Body of pancreas (tissue), 4 donors: ENCODE measurements at regions not wholly inside any gene's neighbourhood (a gene's known extent, or its start where the extent isn't known, plus 50 kb on each side); places are given as distances from the start of the nearest gene placed in this dataset.

Experiments used
- ATAC-seq: fragments of 150-250 bp; one replicate; pipeline ENCODE4 v1.9.1; 2016
- DNase-seq, 4 donors: peaks; one replicate each; pipeline ENCODE4 v3.0.0-alpha.2; 2019
- H3K27ac ChIP-seq, 4 donors: fragments of 200-600 bp; sonication (generic); 1 replicate in 3 of 4; 2 replicates in 1 of 4; pipeline versions ENCODE4 v1.5.1 to v1.6.1; 2016 to 2019; ENCODE audit warnings: mild to moderate bottlenecking in 1 of 4, mixed read lengths in 1 of 4, moderate library complexity in 1 of 4
- H3K27me3 ChIP-seq, 2 donors: fragments of 200-600 bp; sonication (generic); one replicate each; pipeline ENCODE4 v1.6.0; 2016; ENCODE audit warnings: mild to moderate bottlenecking in 1 of 2
- H3K36me3 ChIP-seq, 2 donors: fragments of 200-600 bp; sonication (generic); replicated peaks in 1 of 2; 2 replicates each; pipeline ENCODE4 v1.5.1; 2016; ENCODE audit warnings: low read depth in 2 of 2; ENCODE audit not compliant: insufficient read depth in 1 of 2
- H3K4me1 ChIP-seq: fragments of 200-600 bp; sonication (generic); one replicate; pipeline ENCODE4 v1.6.0; 2016
- H3K4me3 ChIP-seq, 2 donors: fragments of 200-600 bp; sonication (generic); 1 replicate in 1 of 2; 2 replicates in 1 of 2; pipeline ENCODE4 v1.5.1; 2016 to 2019
- H3K9me3 ChIP-seq, 3 donors: fragments of 200-600 bp; sonication (generic); 1 replicate in 2 of 3; 2 replicates in 1 of 3; pipeline ENCODE4 v1.5.1; 2016
- CTCF ChIP-seq, 7 experiments: fragments of 450-650 bp in 4 of 7; fragments of 200-600 bp in 3 of 7; sonication (generic) in 3 of 7; IDR thresholded peaks; one replicate each; pipeline ENCODE4 v1.5.1; 2016 to 2019; ENCODE audit warnings: antibody characterized with exemption in 7 of 7
- POLR2A ChIP-seq, 3 donors: fragments of 450-650 bp; IDR thresholded peaks; one replicate each; pipeline ENCODE4 v1.6.1; 2016; ENCODE audit warnings: antibody characterized with exemption in 3 of 3, mild to moderate bottlenecking in 2 of 3
- WGBS, 2 donors: methylation state at CpG; one replicate each; pipeline ENCODE4 v1.1.5; 2017; 5-methylcytosine and 5-hydroxymethylcytosine counted together
- intact Hi-C: fragments of 100-400 bp; cut with DNase I; formaldehyde crosslinking; loops from one replicate; pipeline ENCODE4 v1.15.1; 2023

- intact Hi-C loops, result no loop called here
- Histone ChIP-seq H3K4me3 (no peak overlapping the region), H3K27me3 (no peaks in the 10 kb centered on the region), H3K4me1 (no peaks in the 10 kb centered on the region), H3K36me3 (no peaks in the 10 kb centered on the region), H3K27ac (no peak overlapping the region), H3K9me3 (no peaks in the 10 kb centered on the region)
- TF ChIP-seq CTCF (IDR thresholded peaks at IDR 0.05), result no peak
- no peak for TF ChIP-seq POLR2A (IDR thresholded peaks at IDR 0.05)
- WGBS, 2 donors, result 75 to 76% methylated on average over 4 of the region's 4 CpGs
- no peak for ATAC-seq
- DNase-seq, result no peak
These were observed 460.1 kb upstream of the TLE4 start for GRCh38 chr9:79111653-79112052.

GRCh38 chr9:79115176-79115575 is 456.6 kb upstream of the TLE4 start:
- Histone ChIP-seq H3K27me3 (no peaks in the 10 kb centered on the region), H3K4me3 (no peak overlapping the region), H3K36me3 (no peaks in the 10 kb centered on the region), H3K4me1 (no peaks in the 10 kb centered on the region), H3K27ac (no peak overlapping the region), H3K9me3 (no peaks in the 10 kb centered on the region)
- WGBS, 2 donors, result 77 to 78% methylated on average over 4 of the region's 4 CpGs
- no peak for DNase-seq
- TF ChIP-seq CTCF (IDR thresholded peaks at IDR 0.05) (no peak), POLR2A (IDR thresholded peaks at IDR 0.05) (no peak)
- ATAC-seq, result no peak
- intact Hi-C loops, result no loop called here

- Histone ChIP-seq H3K9me3 (no peaks in the 10 kb centered on the region), H3K4me1 (peaks cover 7% of the 10 kb centered on the region), H3K4me3 (no peak overlapping the region), H3K27ac (no peak overlapping the region), H3K36me3 (no peaks in the 10 kb centered on the region), H3K27me3 (no peaks in the 10 kb centered on the region)
- no peak for DNase-seq
- 83% methylated on average over 3 of the region's 3 CpGs for WGBS, 2 donors
- intact Hi-C loops, result no loop called here
- no peak for TF ChIP-seq CTCF (IDR thresholded peaks at IDR 0.05)
- no peak for TF ChIP-seq POLR2A (IDR thresholded peaks at IDR 0.05)
- no peak for ATAC-seq
These were observed 455.7 kb upstream of the TLE4 start for GRCh38 chr9:79116041-79116440.

- Histone ChIP-seq H3K36me3 (no peaks in the 10 kb centered on the region), H3K27me3 (no peaks in the 10 kb centered on the region), H3K27ac (no peak overlapping the region), H3K4me3 (no peak overlapping the region), H3K4me1 (peaks cover 7% of the 10 kb centered on the region), H3K9me3 (no peaks in the 10 kb centered on the region)
- ATAC-seq (no peak), DNase-seq (no peak)
- TF ChIP-seq POLR2A (IDR thresholded peaks at IDR 0.05) (no peak), CTCF (IDR thresholded peaks at IDR 0.05) (no peak)
- 79 to 84% methylated on average over 6 of the region's 6 CpGs for WGBS, 2 donors
- intact Hi-C loops, result no loop called here
These were observed 455.1 kb upstream of the TLE4 start for GRCh38 chr9:79116709-79117108.

- no peaks in the 10 kb centered on the region for H3K9me3 ChIP-seq
- H3K27ac ChIP-seq, result peak overlapping the region in 1 of 4 donors; percentile 47
- no peak overlapping the region for H3K4me3 ChIP-seq
- ATAC-seq, result peak; percentile 40
- H3K4me1 ChIP-seq, result peaks cover 7% of the 10 kb centered on the region
- peak in 2 of 4 donors; percentile 6 to 9 for DNase-seq
- no peaks in the 10 kb centered on the region for H3K27me3 ChIP-seq
- TF ChIP-seq POLR2A (IDR thresholded peaks at IDR 0.05) (no peak), CTCF (IDR thresholded peaks at IDR 0.05) (no peak)
- WGBS, 2 donors, result 48 to 54% methylated on average over 2 of the region's 2 CpGs
- no peaks in the 10 kb centered on the region for H3K36me3 ChIP-seq
- intact Hi-C loops, result no loop called here
These were observed 451.2 kb upstream of the TLE4 start for GRCh38 chr9:79120533-79120932.
